ENCODE measurements at regions not wholly inside any gene's neighbourhood (a gene's known extent, or its start where the extent isn't known, plus 50 kb on each side); places are given as distances from the start of the nearest gene placed in this dataset.

DNA sequence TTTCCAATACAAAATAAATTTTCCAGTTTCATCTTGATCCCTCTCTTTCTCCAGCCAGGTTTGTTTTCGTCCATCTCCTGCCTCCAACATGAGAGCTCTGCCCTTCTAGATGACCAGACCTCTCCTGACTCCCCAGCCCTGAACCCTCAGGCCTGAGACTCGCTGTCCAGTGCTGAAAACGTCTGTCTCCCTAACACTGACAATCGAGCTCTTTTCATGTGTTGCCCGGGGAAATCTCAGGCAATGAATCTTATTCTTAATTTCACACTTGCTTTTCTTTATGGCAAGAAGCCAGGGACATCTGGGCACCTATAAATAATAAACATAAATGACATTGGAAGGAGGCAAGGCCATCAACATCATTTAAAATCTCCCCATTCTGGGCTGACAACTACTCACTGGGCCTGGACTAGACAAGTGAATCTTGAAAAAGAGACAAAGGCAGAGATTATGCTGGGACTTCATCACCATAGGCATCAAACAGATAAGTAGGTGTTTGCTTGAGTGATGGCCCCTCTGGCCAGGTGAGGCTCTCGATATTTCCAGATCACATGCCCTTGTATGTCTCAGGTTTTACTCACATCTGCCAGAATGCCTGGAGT lies 274.5 kb upstream of the B3GAT1 start:
- DNase-seq (ENCODE audit: low spot score), result no peak
- TF ChIP-seq, protein P1, sequence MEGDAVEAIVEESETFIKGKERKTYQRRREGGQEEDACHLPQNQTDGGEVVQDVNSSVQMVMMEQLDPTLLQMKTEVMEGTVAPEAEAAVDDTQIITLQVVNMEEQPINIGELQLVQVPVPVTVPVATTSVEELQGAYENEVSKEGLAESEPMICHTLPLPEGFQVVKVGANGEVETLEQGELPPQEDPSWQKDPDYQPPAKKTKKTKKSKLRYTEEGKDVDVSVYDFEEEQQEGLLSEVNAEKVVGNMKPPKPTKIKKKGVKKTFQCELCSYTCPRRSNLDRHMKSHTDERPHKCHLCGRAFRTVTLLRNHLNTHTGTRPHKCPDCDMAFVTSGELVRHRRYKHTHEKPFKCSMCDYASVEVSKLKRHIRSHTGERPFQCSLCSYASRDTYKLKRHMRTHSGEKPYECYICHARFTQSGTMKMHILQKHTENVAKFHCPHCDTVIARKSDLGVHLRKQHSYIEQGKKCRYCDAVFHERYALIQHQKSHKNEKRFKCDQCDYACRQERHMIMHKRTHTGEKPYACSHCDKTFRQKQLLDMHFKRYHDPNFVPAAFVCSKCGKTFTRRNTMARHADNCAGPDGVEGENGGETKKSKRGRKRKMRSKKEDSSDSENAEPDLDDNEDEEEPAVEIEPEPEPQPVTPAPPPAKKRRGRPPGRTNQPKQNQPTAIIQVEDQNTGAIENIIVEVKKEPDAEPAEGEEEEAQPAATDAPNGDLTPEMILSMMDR (IDR thresholded peaks at IDR 0.05; ENCODE audit: borderline replicate concordance, control extremely low read depth, extremely low read depth, insufficient read depth, missing control alignments), result no peak
- in situ Hi-C loops (cut with MboI; ENCODE audit: low sequenced_read_pairs, unreplicated experiment), result no loop called here

DNA sequence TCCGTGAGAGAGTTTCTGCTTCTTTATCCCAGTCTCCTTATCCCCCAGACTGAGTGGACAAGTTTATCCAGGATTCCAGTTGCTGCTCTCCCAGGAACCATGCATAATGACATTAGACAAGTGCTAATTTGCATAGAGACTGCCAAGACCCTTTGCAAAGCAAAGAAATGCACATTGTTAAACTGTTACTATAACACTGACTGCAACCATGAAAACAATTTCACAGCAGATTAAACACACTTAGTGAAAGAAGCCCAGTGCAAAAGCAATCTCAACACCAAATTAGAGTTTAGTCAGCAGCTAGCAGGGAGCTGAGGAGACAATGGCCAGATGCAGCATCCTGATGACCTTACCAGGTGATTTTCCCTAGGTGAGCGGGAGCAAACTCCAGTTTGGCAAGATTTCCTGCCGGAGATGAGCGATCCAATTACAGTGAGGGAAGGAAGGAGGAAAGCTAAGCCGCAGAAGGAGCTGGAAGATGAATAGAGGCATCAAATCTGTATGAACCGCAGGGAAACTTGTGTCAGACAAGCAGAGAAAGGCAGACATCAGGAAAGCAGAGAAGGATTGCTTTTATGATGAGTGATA lies 273.8 kb upstream of the B3GAT1 start:
- in situ Hi-C loops (cut with MboI; ENCODE audit: low sequenced_read_pairs, unreplicated experiment), result no loop called here
- TF ChIP-seq, protein P1 (IDR thresholded peaks at IDR 0.05; ENCODE audit: borderline replicate concordance, control extremely low read depth, extremely low read depth, insufficient read depth, missing control alignments), result no peak
- DNase-seq (ENCODE audit: low spot score), result no peak

DNA sequence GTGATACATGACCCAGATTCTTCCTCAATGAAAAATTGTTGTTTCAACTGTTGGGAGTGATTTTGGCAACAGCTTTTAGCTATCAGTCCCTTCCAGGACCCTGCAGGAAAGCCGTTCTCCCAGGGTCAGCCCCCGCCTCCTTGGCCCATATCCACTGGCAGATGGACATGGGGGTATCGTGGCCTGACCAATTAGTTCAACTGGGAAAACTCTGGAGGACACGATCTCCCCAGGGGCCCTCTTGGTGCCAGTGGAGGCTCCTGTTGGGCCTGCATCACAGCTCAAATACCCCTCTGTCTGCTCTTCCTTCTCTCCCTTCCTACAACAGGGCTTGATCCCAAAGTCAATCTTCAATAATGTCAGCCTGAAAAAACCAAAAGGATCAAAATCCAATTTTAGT lies 272.5 kb upstream of the B3GAT1 start:
- DNase-seq (ENCODE audit: low spot score), result no peak
- in situ Hi-C loops (cut with MboI; ENCODE audit: low sequenced_read_pairs, unreplicated experiment), result no loop called here
- TF ChIP-seq, protein P1 (IDR thresholded peaks at IDR 0.05; ENCODE audit: borderline replicate concordance, control extremely low read depth, extremely low read depth, insufficient read depth, missing control alignments), result no peak

DNA sequence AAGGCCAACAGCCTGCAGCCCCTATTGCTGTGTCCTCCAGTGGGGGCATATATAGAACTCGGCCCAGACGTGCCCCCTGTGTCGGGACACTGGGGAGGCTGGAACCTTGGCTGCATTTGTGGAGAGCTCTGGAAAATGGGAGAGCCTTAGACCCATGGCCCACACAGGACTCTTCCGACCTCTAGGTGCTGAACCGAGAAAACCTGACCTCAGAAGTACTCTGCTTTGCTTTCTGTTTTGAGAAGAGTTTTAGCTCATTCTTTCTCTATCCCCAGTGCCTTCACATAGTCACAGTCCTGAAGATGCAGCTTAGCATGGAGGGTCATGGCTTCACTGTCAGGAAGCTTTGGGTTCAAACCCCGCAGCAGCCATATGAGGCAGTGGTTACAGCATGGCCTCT lies 271.8 kb upstream of the B3GAT1 start:
- in situ Hi-C loops (cut with MboI; ENCODE audit: low sequenced_read_pairs, unreplicated experiment), result no loop called here
- no peak for DNase-seq (ENCODE audit: low spot score)
- TF ChIP-seq, protein P1 (IDR thresholded peaks at IDR 0.05; ENCODE audit: borderline replicate concordance, control extremely low read depth, extremely low read depth, insufficient read depth, missing control alignments), result no peak

DNA sequence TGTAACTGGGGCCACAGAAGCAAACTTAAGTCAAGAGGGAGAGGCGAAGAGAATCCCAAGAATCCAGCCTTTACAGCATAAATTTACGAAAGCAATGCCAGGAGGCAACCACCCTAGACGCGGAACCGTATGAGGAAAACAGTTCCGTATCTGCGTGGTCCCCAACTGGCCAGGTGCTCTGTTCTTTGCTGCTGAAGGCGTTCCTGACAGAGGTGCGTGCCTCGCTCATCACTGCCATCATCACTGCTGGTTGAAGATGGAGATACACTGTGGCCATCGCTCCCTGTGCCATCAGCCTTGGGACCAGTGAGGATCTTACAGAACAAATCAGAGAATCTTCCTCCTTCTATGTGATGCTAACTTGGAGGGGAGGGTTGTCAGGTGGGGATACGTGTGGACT lies 270.5 kb upstream of the B3GAT1 start:
- in situ Hi-C loops (cut with MboI; ENCODE audit: low sequenced_read_pairs, unreplicated experiment), result no loop called here
- TF ChIP-seq, protein P1 (IDR thresholded peaks at IDR 0.05; ENCODE audit: borderline replicate concordance, control extremely low read depth, extremely low read depth, insufficient read depth, missing control alignments), result no peak
- DNase-seq (ENCODE audit: low spot score), result no peak

DNA sequence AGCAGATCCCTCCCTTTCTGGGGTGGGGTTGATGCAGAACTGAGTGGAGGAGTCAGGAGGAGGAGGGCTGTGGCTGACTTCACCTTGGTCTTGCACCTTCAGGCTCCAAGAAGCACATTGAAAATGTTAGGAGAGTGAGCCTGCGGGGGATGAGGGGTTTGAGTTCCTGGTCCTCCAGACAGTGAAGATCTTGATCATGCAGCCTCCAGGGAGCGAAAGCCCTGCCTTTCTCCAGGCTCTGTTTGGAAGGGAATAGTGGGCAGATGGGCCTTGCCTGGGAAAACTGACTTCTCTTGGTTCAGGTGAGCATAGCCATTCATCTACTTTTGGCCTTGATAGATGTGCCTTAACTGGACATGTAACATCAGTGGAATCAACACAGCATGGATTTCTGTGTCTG lies 267.6 kb upstream of the B3GAT1 start:
- no peak for DNase-seq (ENCODE audit: low spot score)
- in situ Hi-C loops (cut with MboI; ENCODE audit: low sequenced_read_pairs, unreplicated experiment), result no loop called here
- TF ChIP-seq, protein P1 (IDR thresholded peaks at IDR 0.05; ENCODE audit: borderline replicate concordance, control extremely low read depth, extremely low read depth, insufficient read depth, missing control alignments), result no peak

All from GM13976 (cell line).